K562 (cell line): ENCODE measurements at regions not wholly inside any gene's neighbourhood (a gene's known extent, or its start where the extent isn't known, plus 50 kb on each side); places are given as distances from the start of the nearest gene placed in this dataset.

Experiments used
- ELF1 ChIP-seq: fragments of 200-800 bp; sonication (Bioruptor generic); IDR thresholded peaks from 2 replicates; pipeline ENCODE4 v1.6.1; 2016; ENCODE audit warnings: missing genetic modification characterization, missing compliant biosample characterization
- FOXK1 ChIP-seq: sonication (generic); formaldehyde crosslinking; IDR thresholded peaks from 2 replicates; pipeline ENCODE4 v1.8.0; 2022; ENCODE audit warnings: missing genetic modification reagents, mild to moderate bottlenecking, borderline replicate concordance
- KLF6 ChIP-seq: fragments of 250-450 bp; sonication (Bioruptor Pico); IDR thresholded peaks from 2 replicates; pipeline ENCODE4 v1.4.0; 2020; ENCODE audit warnings: mild to moderate bottlenecking, moderate library complexity, borderline replicate concordance
- MGA ChIP-seq: fragments of 450-650 bp; IDR thresholded peaks from 2 replicates; pipeline ENCODE4 v1.6.1; 2016; ENCODE audit warnings: mild to moderate bottlenecking, moderate library complexity
- RREB1 ChIP-seq: fragments of 250-450 bp; sonication (Bioruptor Pico); IDR thresholded peaks from 2 replicates; pipeline ENCODE4 v1.4.0; 2020
- ZC3H8 ChIP-seq: fragments of 450-650 bp; IDR thresholded peaks from 2 replicates; pipeline ENCODE4 v1.6.1; 2017

GRCh38 chr2:42926434-42927333, 134.3 kb upstream of the HAAO start (continued):
- 0 out of 2 replicates have a peak, but pooled peaks have one; percentile 16 for TF ChIP-seq RREB1 (CRISPR knock-in tag)
- TF ChIP-seq MGA: no peak
- TF ChIP-seq FOXK1 (CRISPR knock-in tag): no peak
- TF ChIP-seq ELF1 (tag): no peak
- TF ChIP-seq KLF6 (CRISPR knock-in tag): peak; percentile 30; the same call in 1 of the 2 replicates
- TF ChIP-seq ZC3H8: no peak
